ENCODE measurements at regions not wholly inside any gene's neighbourhood (a gene's known extent, or its start where the extent isn't known, plus 50 kb on each side); places are given as distances from the start of the nearest gene placed in this dataset.

DNA sequence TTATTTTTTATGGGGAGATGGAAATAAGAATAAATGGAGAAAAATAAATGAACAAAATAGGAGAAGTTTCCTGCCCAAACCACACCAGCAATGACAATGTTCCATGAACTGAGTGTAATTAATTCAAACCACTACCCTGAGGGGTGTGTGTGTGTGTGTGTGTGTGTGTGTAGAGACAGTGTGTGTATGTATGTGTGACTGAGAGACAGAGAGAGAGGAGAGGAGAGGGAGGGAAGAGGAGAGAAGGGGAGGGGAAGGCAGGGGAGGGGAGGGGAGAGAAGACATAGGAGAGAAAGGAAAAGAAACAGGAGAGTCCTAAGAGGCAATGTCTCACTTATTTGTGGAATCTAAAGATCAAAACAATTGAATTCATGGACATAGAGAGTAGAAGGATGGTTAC is 65.0 kb upstream of the POU2AF1 start:
- TF ChIP-seq, protein P1, sequence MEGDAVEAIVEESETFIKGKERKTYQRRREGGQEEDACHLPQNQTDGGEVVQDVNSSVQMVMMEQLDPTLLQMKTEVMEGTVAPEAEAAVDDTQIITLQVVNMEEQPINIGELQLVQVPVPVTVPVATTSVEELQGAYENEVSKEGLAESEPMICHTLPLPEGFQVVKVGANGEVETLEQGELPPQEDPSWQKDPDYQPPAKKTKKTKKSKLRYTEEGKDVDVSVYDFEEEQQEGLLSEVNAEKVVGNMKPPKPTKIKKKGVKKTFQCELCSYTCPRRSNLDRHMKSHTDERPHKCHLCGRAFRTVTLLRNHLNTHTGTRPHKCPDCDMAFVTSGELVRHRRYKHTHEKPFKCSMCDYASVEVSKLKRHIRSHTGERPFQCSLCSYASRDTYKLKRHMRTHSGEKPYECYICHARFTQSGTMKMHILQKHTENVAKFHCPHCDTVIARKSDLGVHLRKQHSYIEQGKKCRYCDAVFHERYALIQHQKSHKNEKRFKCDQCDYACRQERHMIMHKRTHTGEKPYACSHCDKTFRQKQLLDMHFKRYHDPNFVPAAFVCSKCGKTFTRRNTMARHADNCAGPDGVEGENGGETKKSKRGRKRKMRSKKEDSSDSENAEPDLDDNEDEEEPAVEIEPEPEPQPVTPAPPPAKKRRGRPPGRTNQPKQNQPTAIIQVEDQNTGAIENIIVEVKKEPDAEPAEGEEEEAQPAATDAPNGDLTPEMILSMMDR (conservative IDR thresholded peaks at IDR 0.05 in 1 of 2, IDR thresholded peaks at IDR 0.05 in 1 of 2; ENCODE audit: extremely low read depth in 1 of 2, insufficient read depth in 1 of 2, low read depth in 1 of 2, low read length in 2 of 2): no peak
- no peak for TF ChIP-seq EZH2 (IDR thresholded peaks at IDR 0.05; ENCODE audit: borderline replicate concordance, low read length)

Data from mammary epithelial cell (primary cell).